Thoracic aorta (tissue), 2 donors: ENCODE measurements at regions not wholly inside any gene's neighbourhood (a gene's known extent, or its start where the extent isn't known, plus 50 kb on each side); places are given as distances from the start of the nearest gene placed in this dataset.

Source experiments
- ATAC-seq: fragments of 150-250 bp; one replicate; pipeline ENCODE4 v1.8.0; 2017; ENCODE audit warnings: low read depth; ENCODE audit not compliant: insufficient number of reproducible peaks, low FRiP score
- DNase-seq: peaks from one replicate; pipeline ENCODE4 v3.0.0-alpha.2; 2020; ENCODE audit warnings: low spot score
- H3K27ac ChIP-seq, 2 donors: fragments of 200-600 bp; sonication (generic); 1 replicate in 1 of 2; 2 replicates in 1 of 2; pipeline ENCODE4 v1.5.1; 2016; ENCODE audit warnings: mild to moderate bottlenecking in 2 of 2, moderate library complexity in 2 of 2
- H3K27me3 ChIP-seq: fragments of 200-600 bp; sonication (generic); replicated peaks from 2 replicates; pipeline ENCODE4 v1.6.0; 2016; ENCODE audit warnings: mild to moderate bottlenecking; ENCODE audit not compliant: insufficient read depth
- H3K36me3 ChIP-seq: fragments of 200-600 bp; sonication (generic); one replicate; pipeline ENCODE4 v1.5.1; 2016
- H3K4me1 ChIP-seq, 2 donors: fragments of 200-600 bp; sonication (generic); 1 replicate in 1 of 2; 2 replicates in 1 of 2; pipeline versions ENCODE4 v1.5.1 to v1.6.0; 2016; ENCODE audit warnings: low read depth in 2 of 2, mild to moderate bottlenecking in 1 of 2; ENCODE audit not compliant: control insufficient read depth in 1 of 2
- H3K4me3 ChIP-seq: fragments of 200-600 bp; sonication (generic); 2 replicates; pipeline ENCODE4 v1.5.1; 2016; ENCODE audit warnings: mild to moderate bottlenecking
- H3K9me3 ChIP-seq: fragments of 200-600 bp; sonication (generic); 2 replicates; pipeline ENCODE4 v1.5.1; 2016
- CTCF ChIP-seq: fragments of 200-600 bp; sonication (generic); IDR thresholded peaks from one replicate; pipeline ENCODE4 v1.5.1; 2019; ENCODE audit warnings: antibody characterized with exemption

- Histone ChIP-seq H3K4me3 (no peak overlapping the region), H3K9me3 (no peaks in the 10 kb centered on the region), H3K36me3 (no peaks in the 10 kb centered on the region), H3K27me3 (no peaks in the 10 kb centered on the region), H3K27ac (no peak overlapping the region), H3K4me1 (no peaks in the 10 kb centered on the region)
- no peak for TF ChIP-seq CTCF
- DNase-seq (no peak), ATAC-seq (no peak)
These were observed 656.7 kb downstream of the ZNF674 start for GRCh38 chrX:45888518-45888917.

- no peak for TF ChIP-seq CTCF
These were observed 659.3 kb downstream of the ZNF674 start for GRCh38 chrX:45885931-45886330.

GRCh38 chrX:45879512-45879911, 665.7 kb downstream of the ZNF674 start:
- Histone ChIP-seq H3K4me3 (no peak overlapping the region), H3K27ac (no peak overlapping the region), H3K9me3 (no peaks in the 10 kb centered on the region), H3K36me3 (no peaks in the 10 kb centered on the region), H3K4me1 (no peaks in the 10 kb centered on the region), H3K27me3 (no peaks in the 10 kb centered on the region)
- no peak for ATAC-seq
- DNase-seq: no peak
- TF ChIP-seq CTCF: no peak

More at GRCh38 chrX:45885931-45886330, 659.3 kb downstream of the ZNF674 start:
- no peak overlapping the region for H3K4me3 ChIP-seq
- no peaks in the 10 kb centered on the region for H3K27me3 ChIP-seq
- no peak overlapping the region for H3K27ac ChIP-seq
- H3K4me1 ChIP-seq: no peaks in the 10 kb centered on the region
- ATAC-seq (no peak), DNase-seq (no peak)
- H3K9me3 ChIP-seq: no peaks in the 10 kb centered on the region
- H3K36me3 ChIP-seq: no peaks in the 10 kb centered on the region

- H3K4me3 ChIP-seq: no peak overlapping the region
- DNase-seq: no peak
- no peak for TF ChIP-seq CTCF
- H3K27ac ChIP-seq: no peak overlapping the region
- no peaks in the 10 kb centered on the region for H3K9me3 ChIP-seq
- H3K36me3 ChIP-seq: no peaks in the 10 kb centered on the region
- no peak for ATAC-seq
- no peaks in the 10 kb centered on the region for H3K4me1 ChIP-seq
- H3K27me3 ChIP-seq: no peaks in the 10 kb centered on the region
These were observed 669.0 kb downstream of the ZNF674 start for GRCh38 chrX:45876206-45876605.

- TF ChIP-seq CTCF: no peak
- DNase-seq (no peak), ATAC-seq (no peak)
- no peak overlapping the region for H3K27ac ChIP-seq
- H3K4me1 ChIP-seq: no peaks in the 10 kb centered on the region
- no peaks in the 10 kb centered on the region for H3K27me3 ChIP-seq
- H3K9me3 ChIP-seq: no peaks in the 10 kb centered on the region
- H3K4me3 ChIP-seq: no peak overlapping the region
- H3K36me3 ChIP-seq: no peaks in the 10 kb centered on the region
These were observed 671.4 kb downstream of the ZNF674 start for GRCh38 chrX:45873781-45874180.
